GM21619 (cell line): ENCODE measurements at regions not wholly inside any gene's neighbourhood (a gene's known extent, or its start where the extent isn't known, plus 50 kb on each side); places are given as distances from the start of the nearest gene placed in this dataset.
"Not testable (repeated sequence)": the region's sequence is repeated elsewhere in the genome, so short reads cannot be mapped to it uniquely, and the experiment has no call there.

Experiments used
- ATAC-seq: cut with Tn5 transposase; IDR thresholded peaks from one replicate; pipeline ENCODE4 v1.9.1; 2021; ENCODE audit not compliant: unreplicated experiment

GRCh38 chr2:224263571-224264043 is 138.3 kb downstream of the FAM124B start:
- ATAC-seq, result no peak

- no peak for ATAC-seq
Measured at GRCh38 chr2:224261326-224261725, 140.6 kb downstream of the FAM124B start.

- ATAC-seq, result no peak
Measured at GRCh38 chr2:224260372-224261020, 141.4 kb downstream of the FAM124B start.

- ATAC-seq, result no peak
Measured at GRCh38 chr2:224259831-224260230, 142.1 kb downstream of the FAM124B start.

GRCh38 chr2:224258059-224258458 is 143.8 kb downstream of the FAM124B start:
- ATAC-seq, result no peak

- no peak for ATAC-seq
Measured at GRCh38 chr2:224257156-224257555, 144.8 kb downstream of the FAM124B start.

GRCh38 chr2:224253464-224253863 is 148.4 kb downstream of the FAM124B start:
- no peak for ATAC-seq

GRCh38 chr2:224252631-224253030 is 149.3 kb downstream of the FAM124B start:
- no peak for ATAC-seq

GRCh38 chr2:224248944-224249371 is 152.9 kb downstream of the FAM124B start:
- ATAC-seq, result no peak

GRCh38 chr2:224242561-224242960 is 159.3 kb downstream of the FAM124B start:
- ATAC-seq, result no peak

GRCh38 chr2:224241812-224242211 is 160.1 kb downstream of the FAM124B start:
- ATAC-seq, result no peak

- no peak for ATAC-seq
Measured at GRCh38 chr2:224241001-224241400, 160.9 kb downstream of the FAM124B start.

- no peak for ATAC-seq
Measured at GRCh38 chr2:224223851-224224555, 177.9 kb downstream of the FAM124B start.

- ATAC-seq, result no peak
Measured at GRCh38 chr2:224222974-224223373, 178.9 kb downstream of the FAM124B start.

GRCh38 chr2:224222291-224222690 is 179.6 kb downstream of the FAM124B start:
- no peak for ATAC-seq

- ATAC-seq, result no peak
Measured at GRCh38 chr2:224221455-224221913, 180.4 kb downstream of the FAM124B start.

- ATAC-seq, result no peak
Measured at GRCh38 chr2:224220586-224221255, 181.2 kb downstream of the FAM124B start.

GRCh38 chr2:224219781-224220180 is 180.7 kb upstream of the SERPINE2 start:
- ATAC-seq, result no peak

- ATAC-seq, result no peak
Measured at GRCh38 chr2:224217962-224218347, 178.9 kb upstream of the SERPINE2 start.

GRCh38 chr2:224217233-224217961 is 178.3 kb upstream of the SERPINE2 start:
- ATAC-seq, result no peak

GRCh38 chr2:224215611-224216010 is 176.5 kb upstream of the SERPINE2 start:
- ATAC-seq, result not testable (repeated sequence)
